ENCODE measurements at regions not wholly inside any gene's neighbourhood (a gene's known extent, or its start where the extent isn't known, plus 50 kb on each side); places are given as distances from the start of the nearest gene placed in this dataset.

GRCh38 chr6:168883410-168884049 lies 370.1 kb downstream of the THBS2 start:
- TF ChIP-seq, protein P1, sequence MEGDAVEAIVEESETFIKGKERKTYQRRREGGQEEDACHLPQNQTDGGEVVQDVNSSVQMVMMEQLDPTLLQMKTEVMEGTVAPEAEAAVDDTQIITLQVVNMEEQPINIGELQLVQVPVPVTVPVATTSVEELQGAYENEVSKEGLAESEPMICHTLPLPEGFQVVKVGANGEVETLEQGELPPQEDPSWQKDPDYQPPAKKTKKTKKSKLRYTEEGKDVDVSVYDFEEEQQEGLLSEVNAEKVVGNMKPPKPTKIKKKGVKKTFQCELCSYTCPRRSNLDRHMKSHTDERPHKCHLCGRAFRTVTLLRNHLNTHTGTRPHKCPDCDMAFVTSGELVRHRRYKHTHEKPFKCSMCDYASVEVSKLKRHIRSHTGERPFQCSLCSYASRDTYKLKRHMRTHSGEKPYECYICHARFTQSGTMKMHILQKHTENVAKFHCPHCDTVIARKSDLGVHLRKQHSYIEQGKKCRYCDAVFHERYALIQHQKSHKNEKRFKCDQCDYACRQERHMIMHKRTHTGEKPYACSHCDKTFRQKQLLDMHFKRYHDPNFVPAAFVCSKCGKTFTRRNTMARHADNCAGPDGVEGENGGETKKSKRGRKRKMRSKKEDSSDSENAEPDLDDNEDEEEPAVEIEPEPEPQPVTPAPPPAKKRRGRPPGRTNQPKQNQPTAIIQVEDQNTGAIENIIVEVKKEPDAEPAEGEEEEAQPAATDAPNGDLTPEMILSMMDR (IDR thresholded peaks at IDR 0.05; ENCODE audit: insufficient read depth, low read depth, low read length): no peak
- TF ChIP-seq EZH2 (IDR thresholded peaks at IDR 0.05; ENCODE audit: insufficient read depth, low read length): no peak
